GM06990 (cell line): ENCODE measurements at regions not wholly inside any gene's neighbourhood (a gene's known extent, or its start where the extent isn't known, plus 50 kb on each side); places are given as distances from the start of the nearest gene placed in this dataset.

Experiments
- DNase-seq: peaks from one replicate; pipeline ENCODE4 v3.0.0-alpha.2; 2011; ENCODE audit not compliant: insufficient read length; ENCODE audit errors: extremely low read depth
- H3K27me3 ChIP-seq: replicated peaks from 2 replicates; pipeline ENCODE4 v1.6.0; 2011; ENCODE audit warnings: low read length; ENCODE audit not compliant: control insufficient read depth, insufficient read depth
- H3K36me3 ChIP-seq: 2 replicates; pipeline ENCODE4 v1.5.1; 2011; ENCODE audit warnings: low read length; ENCODE audit not compliant: control insufficient read depth, insufficient read depth
- H3K4me3 ChIP-seq: replicated peaks from 2 replicates; pipeline ENCODE4 v1.5.1; 2011; ENCODE audit warnings: low read depth, mild to moderate bottlenecking, control low read depth, low read length
- TF ChIP-seq, protein P1 (sequence below): IDR thresholded peaks from 2 replicates; pipeline ENCODE4 v1.5.1; 2011; ENCODE audit warnings: low read length, control low read depth, mild to moderate bottlenecking, inconsistent platforms; ENCODE audit not compliant: insufficient read depth, poor library complexity, severe bottlenecking

DNA sequence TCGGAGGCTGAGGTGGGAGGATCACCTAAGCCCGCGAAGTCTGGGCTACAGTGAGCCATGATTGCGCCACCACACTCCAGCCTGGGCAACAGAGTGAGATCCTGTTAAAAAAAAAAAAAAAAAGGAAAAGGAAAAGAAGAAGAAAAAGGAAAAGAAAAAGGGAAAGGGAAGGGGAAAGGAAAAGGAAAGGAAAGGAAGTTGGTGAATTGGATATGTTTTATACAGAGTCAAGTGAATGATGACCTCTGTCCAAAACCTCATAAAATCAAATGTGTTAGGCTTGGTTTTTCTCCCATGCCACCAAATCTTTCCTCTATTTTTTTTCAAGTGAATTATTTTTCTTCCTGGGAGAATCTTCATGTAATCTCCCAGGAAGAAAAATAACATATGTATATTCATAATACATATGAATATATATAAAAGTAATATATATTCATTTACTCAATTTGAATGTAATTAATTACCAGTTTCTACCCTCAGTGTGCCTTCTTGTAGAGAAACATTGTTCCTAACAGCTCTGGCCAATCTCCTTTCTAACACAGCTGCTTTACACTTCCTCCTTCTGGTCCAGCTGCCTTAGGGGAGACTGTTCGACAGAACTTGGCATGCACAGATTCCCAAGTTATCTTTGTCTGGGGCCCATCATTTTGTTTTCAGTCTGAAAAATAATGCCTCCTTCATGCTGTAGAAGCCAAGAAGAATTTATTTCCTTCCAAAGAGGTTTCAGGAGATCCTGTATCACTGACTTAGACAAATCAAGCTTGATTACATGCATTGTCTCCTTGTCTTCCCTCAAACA, 111.9 kb downstream of the CCDC34 start:
- TF ChIP-seq, protein P1, sequence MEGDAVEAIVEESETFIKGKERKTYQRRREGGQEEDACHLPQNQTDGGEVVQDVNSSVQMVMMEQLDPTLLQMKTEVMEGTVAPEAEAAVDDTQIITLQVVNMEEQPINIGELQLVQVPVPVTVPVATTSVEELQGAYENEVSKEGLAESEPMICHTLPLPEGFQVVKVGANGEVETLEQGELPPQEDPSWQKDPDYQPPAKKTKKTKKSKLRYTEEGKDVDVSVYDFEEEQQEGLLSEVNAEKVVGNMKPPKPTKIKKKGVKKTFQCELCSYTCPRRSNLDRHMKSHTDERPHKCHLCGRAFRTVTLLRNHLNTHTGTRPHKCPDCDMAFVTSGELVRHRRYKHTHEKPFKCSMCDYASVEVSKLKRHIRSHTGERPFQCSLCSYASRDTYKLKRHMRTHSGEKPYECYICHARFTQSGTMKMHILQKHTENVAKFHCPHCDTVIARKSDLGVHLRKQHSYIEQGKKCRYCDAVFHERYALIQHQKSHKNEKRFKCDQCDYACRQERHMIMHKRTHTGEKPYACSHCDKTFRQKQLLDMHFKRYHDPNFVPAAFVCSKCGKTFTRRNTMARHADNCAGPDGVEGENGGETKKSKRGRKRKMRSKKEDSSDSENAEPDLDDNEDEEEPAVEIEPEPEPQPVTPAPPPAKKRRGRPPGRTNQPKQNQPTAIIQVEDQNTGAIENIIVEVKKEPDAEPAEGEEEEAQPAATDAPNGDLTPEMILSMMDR = no peak
- DNase-seq = no peak
- Histone ChIP-seq H3K27me3 (no peaks in the 10 kb centered on the region), H3K4me3 (no peak overlapping the region), H3K36me3 (no peaks in the 10 kb centered on the region)

DNA sequence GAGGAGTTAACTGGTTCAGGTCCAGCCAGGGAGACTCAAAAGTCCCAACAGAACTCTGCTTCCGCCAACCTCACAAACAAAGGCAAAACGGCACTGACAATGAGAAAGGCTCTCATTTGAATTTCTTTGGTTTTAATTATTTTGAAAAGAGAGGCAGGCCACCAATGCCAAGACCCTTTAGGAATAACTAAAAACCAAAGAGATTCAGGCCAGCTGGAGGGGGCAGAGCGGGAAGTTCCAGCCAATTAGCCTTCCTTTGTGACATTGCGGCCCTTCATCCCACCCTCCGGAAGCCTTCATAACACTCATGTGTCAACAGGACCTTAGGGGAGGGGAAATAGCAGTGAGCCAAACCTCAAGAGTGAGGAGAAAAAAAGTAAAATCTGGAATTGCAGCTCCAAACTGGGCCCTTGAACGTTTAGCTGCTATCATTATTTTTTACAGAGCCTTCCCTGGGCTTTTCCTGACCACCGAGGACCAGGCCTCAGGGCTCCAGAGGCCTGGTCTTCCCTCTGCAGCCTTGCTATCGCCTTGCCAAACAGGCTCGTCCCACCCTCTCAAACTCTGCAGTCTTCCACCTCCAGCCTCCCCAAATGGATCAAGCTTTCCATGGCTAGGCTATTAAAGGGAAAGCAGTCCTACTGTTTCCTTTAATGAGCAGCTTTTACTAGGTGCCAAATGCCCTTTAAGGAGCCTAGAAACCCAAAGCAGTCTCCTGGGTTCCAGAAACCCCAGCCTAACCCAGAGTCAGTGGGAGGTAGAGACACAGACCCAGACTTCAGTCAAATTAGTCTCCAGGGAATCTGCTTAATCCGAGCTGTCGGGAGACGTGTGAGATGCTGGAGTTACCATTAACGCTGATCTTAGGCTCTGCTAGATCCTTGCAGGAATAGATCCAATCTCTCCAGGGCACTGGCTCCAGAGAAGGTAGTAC, 114.2 kb downstream of the CCDC34 start:
- H3K36me3 ChIP-seq = no peaks in the 10 kb centered on the region
- TF ChIP-seq, protein P1 = no peak
- DNase-seq = no peak
- no peaks in the 10 kb centered on the region for H3K27me3 ChIP-seq
- no peak overlapping the region for H3K4me3 ChIP-seq

DNA sequence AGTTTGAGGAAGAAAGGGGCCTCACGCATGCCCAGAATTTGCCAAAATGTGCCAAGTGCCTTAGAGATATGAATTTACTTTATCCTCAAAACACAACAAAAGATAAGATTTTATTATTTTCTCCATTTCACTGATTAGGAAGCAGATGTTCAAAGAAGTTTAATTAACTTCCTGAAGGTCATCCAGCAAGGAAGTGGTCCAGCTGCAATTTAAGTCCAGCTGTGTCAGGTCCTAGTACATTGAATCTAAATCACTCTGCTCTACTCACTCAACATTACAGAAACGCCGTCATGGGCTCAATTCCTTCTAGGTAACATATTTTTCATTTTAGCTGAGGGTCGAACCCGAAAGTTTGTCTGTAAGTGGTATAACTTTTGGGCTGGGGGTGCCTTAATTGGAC, 115.4 kb downstream of the CCDC34 start:
- TF ChIP-seq, protein P1 = no peak

DNA sequence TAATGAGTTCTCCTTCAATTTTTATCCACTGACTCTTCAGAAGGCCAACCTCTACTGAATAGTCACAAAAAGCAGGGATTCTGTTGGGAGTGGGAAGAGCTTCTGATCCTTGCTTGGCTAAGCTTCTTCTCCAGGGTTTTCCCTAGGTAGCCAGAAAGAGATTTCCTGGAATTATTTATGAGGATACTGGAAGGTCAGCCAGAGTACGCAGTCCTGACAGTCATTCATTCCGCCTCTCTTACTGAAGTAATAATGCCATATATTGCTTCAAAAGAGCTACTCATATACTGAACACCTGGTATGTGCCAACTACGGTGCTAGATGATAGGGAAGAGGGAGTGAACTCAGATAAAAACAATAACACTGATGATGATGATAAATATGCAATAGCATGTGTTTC, 116.1 kb downstream of the CCDC34 start:
- Histone ChIP-seq H3K27me3 (no peaks in the 10 kb centered on the region), H3K36me3 (no peaks in the 10 kb centered on the region), H3K4me3 (no peak overlapping the region)
- TF ChIP-seq, protein P1 = no peak
- no peak for DNase-seq

More for the DNA sequence above, 115.4 kb downstream of the CCDC34 start:
- no peak for DNase-seq
- Histone ChIP-seq H3K4me3 (no peak overlapping the region), H3K36me3 (no peaks in the 10 kb centered on the region), H3K27me3 (no peaks in the 10 kb centered on the region)

DNA sequence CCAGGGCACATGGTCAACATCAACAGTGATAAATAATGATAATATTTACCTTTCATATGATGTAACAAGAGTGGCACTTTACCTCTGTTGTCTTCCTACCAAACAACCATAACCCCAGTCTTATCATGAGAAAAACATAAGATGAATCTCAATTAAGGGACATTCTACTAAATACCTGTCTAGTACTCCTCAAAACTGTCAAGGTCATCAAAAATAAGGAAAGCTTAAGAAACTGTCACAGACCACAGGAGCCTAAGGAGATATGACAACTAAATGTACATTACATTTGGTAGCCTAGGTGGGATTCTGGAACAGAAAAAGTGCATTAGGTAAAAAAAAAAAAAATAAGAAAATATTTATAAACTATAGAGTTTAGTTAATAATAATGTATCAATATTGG, 118.1 kb downstream of the CCDC34 start:
- Histone ChIP-seq H3K4me3 (no peak overlapping the region), H3K36me3 (no peaks in the 10 kb centered on the region), H3K27me3 (no peaks in the 10 kb centered on the region)
- no peak for DNase-seq
- TF ChIP-seq, protein P1 = no peak
